Renal cortical epithelial cell (primary cell): ENCODE measurements at regions not wholly inside any gene's neighbourhood (a gene's known extent, or its start where the extent isn't known, plus 50 kb on each side); places are given as distances from the start of the nearest gene placed in this dataset.
"Not testable (repeated sequence)": the region's sequence is repeated elsewhere in the genome, so short reads cannot be mapped to it uniquely, and the experiment has no call there.

ENCODE experiments used
- DNase-seq: peaks from one replicate; pipeline ENCODE4 v3.0.0-alpha.2; 2011; ENCODE audit warnings: low read depth

DNA sequence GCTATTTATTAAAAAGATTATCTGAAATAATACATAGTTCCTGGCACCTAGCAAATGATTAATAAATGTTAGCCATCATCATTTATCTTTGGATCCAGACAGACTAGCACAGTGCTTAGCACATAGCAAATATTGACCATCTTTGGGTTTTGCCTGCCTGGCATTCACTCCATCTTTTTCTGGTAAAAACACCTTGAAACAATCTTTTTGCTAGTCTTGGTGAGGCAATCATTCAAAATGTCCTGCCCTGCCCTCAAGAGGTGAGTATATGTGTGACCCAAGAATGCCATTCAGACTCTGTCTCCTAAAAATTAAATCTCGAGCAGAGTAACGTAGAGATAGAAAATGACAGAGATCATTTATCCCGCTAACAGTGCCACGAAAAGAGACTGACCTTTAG, 78.3 kb upstream of the ZNF280D start:
- DNase-seq = no peak

- no peak for DNase-seq
Measured at GRCh38 chr15:56808160-56808559, 74.9 kb upstream of the ZNF280D start.

GRCh38 chr15:56806148-56806536, 72.8 kb upstream of the ZNF280D start:
- DNase-seq = no peak

- peak; percentile 87 for DNase-seq
Measured at GRCh38 chr15:56805466-56806147, 72.3 kb upstream of the ZNF280D start.

GRCh38 chr15:56804938-56805337, 71.6 kb upstream of the ZNF280D start:
- DNase-seq = no peak

DNA sequence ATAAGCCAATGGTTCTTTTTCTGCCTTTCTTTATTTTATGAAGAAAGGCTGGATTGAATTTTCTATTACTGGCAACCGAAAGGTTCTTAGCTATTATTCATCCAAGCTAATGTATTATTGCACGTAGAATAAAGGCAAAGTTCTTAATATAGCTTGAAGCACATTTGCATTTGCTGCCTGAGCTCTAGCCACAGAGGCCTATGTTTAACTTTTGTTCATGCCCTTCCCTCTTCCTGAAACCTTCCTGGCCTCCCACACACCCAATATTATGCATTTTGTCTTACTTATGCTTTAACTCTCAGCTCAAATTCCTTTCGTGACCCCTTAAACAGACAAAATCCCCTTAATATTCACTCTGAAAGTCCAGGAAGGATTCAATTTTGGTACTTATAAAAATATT, 71.0 kb upstream of the ZNF280D start:
- no peak for DNase-seq

DNA sequence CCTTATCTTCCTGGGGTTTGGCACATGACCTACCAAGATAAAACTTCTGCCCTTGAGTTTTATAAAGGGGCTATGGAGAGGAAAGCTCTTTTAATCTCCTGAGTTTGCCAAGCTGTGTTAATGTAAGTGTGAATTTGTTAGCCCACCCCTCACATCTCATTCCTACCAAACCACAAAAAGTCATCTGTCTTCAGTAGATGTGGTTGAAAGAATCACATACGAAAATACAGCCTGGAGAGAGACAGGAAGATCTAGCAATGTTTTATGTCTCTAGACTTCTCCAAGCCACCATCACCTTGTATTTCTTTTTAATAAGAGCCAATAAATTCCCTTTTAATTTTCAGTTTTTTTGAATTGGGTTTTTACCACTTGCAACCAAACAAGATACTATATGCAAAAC, 68.9 kb upstream of the ZNF280D start:
- no peak for DNase-seq

- peak; percentile 31 for DNase-seq
Measured at GRCh38 chr15:56798639-56799038, 65.3 kb upstream of the ZNF280D start.

- no peak for DNase-seq
Measured at GRCh38 chr15:56797720-56798275, 64.5 kb upstream of the ZNF280D start.

DNA sequence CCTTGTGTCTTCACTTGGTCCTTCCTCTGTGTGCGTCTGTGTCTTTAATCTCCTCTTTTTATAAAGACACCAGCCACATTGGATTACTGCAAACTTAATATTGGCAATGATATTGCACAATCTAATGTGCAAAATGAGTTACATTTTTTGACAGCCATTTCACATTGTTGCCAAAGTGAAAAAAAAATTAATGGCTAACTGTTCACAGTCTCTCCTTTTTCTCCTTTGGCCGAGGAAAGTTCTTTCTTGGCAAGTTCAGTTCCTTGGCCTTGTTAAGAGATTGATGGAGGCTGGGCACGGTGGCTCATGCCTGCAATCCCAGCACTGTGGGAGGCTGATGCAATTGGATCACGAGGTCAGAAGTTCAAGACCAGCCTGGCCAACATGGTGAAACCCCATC, 62.2 kb upstream of the ZNF280D start:
- no peak for DNase-seq

GRCh38 chr15:56794553-56795329, 61.4 kb upstream of the ZNF280D start:
- DNase-seq = no peak

- no peak for DNase-seq
Measured at GRCh38 chr15:56794165-56794552, 60.9 kb upstream of the ZNF280D start.

- no peak for DNase-seq
Measured at GRCh38 chr15:56792211-56792610, 58.9 kb upstream of the ZNF280D start.

DNA sequence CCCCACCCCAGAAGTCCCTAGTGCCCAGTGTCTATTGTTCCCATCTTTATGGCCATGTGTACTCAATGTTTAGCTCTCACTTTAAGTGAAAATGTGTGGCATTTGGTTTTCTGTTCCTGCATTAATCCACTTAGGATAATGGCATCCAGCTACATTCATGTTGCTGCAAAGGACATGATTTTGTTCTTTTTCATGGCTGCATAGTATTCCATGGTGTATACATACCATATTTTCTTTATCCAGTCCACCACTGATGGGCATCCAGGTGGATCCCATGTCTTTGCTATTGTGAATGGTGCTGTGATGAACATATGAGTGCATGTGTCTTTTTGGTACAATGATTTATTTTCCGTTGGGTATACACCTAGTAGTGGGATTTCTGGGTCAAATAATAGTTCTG, 58.2 kb upstream of the ZNF280D start:
- not testable (repeated sequence) for DNase-seq

DNA sequence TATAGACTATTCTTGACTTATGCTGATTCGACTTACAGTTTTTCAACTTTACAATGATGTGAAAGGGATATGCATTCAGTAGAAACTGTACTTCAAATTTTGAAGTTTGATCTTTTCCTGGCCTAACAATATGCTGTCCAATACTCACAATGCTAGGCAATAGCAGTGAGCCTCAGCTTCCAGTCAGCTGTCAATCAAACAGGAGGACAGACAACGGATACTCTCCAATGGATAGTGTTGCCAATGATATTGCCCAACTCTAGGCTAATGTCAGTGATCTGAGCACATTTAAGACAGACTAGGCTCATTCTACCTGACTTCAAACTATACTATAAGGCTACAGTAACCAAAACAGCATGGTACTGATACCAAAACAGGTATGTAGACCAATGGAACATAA, 55.0 kb upstream of the ZNF280D start:
- DNase-seq = no peak

- no peak for DNase-seq
Measured at GRCh38 chr15:56786966-56787365, 53.7 kb upstream of the ZNF280D start.

DNA sequence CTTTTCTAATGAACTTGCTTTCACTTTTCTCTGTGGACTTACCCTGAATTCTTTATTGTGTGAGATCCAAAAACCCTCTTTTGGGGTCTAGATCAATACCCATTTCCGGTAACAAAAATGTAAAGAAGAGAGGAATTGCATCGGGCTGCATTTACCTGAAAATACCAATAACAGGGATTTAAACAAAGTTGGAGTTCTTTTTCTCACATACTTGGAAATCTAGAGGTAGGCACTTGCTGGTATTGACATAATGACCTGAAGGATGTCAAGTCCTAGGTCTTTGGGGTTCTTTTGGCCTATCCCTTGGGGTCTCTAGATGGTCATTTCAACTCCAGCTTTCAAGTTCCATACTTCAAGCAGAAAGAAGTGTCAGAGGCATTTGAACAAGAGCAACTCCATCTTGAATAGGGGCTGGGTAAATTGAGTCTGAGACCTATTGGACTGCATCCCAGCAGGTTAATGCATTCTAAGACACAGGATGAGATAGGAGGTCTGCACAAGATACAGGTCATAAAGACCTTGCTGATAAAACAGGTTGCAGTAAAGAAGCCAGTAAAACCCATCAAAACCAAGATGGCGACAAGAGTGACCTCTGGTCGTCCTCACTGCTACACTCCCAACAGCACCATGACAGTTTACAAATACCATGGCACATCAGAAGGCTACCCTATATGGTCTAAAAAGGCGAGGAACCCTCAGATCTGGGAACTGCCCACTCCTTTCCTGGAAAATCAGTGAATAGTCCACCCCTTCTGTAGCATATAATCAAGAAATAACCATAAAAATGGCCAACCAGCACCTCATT, 50.8 kb upstream of the ZNF280D start:
- DNase-seq = no peak

GRCh38 chr15:56783156-56783856, 50.0 kb upstream of the ZNF280D start:
- DNase-seq = no peak
